SK-N-SH (cell line): ENCODE measurements at regions not wholly inside any gene's neighbourhood (a gene's known extent, or its start where the extent isn't known, plus 50 kb on each side); places are given as distances from the start of the nearest gene placed in this dataset.

Experiments used
- CTCF ChIA-PET: fragments of 300-600, 350-600 bp; formaldehyde crosslinking; extraction: SDS; loops from one replicate; lab custom pipeline; 2021; lab: Yijun Ruan, JAX
- POLR2A ChIA-PET: fragments of 350-600 bp; sonication (Branson Sonifier 250); formaldehyde crosslinking; extraction: SDS; loops from one replicate; lab custom pipeline; 2020; ENCODE audit warnings: antibody characterized with exemption, inconsistent platforms; lab: Yijun Ruan, JAX
- DNase-seq: peaks from one replicate; pipeline ENCODE4 v3.0.0; 2012
- H2AFZ ChIP-seq: fragments of 200-600 bp; sonication (generic); 2 replicates; pipeline ENCODE4 v1.8.1; 2016; ENCODE audit warnings: antibody characterized with exemption, mild to moderate bottlenecking, low read depth
- H3F3A ChIP-seq: fragments of 200-600 bp; sonication (generic); replicated peaks from 2 replicates; pipeline ENCODE3; 2016; ENCODE audit warnings: antibody characterized with exemption, mild to moderate bottlenecking; ENCODE audit not compliant: insufficient read depth
- H3K27ac ChIP-seq, 2 experiments: fragments of 200-500 bp in 1 of 2; fragments of 200-600 bp in 1 of 2; sonication (Bioruptor generic) in 1 of 2; sonication (generic), shearing (Covaris generic) in 1 of 2; 2 replicates each; pipeline versions ENCODE4 v1.5.1 to v1.6.1; 2014 to 2016; ENCODE audit warnings: low read depth in 2 of 2, inconsistent platforms in 1 of 2, low read length in 1 of 2, mild to moderate bottlenecking in 1 of 2, mixed read lengths in 1 of 2
- H3K27me3 ChIP-seq: fragments of 200-600 bp; sonication (generic), shearing (Covaris generic); 2 replicates; pipeline ENCODE4 v1.6.1; 2016; ENCODE audit warnings: mixed run types; ENCODE audit not compliant: insufficient read depth
- H3K36me3 ChIP-seq, 2 experiments: fragments of 200-500 bp in 1 of 2; fragments of 200-600 bp in 1 of 2; sonication (Bioruptor generic) in 1 of 2; sonication (generic) in 1 of 2; replicated peaks in 1 of 2; 2 replicates each; pipeline versions ENCODE3 to v1.5.1; 2014 to 2016; ENCODE audit warnings: low read length in 1 of 2, mild to moderate bottlenecking in 1 of 2; ENCODE audit not compliant: insufficient read depth in 2 of 2, control insufficient read depth in 1 of 2
- H3K4me1 ChIP-seq, 2 experiments: fragments of 200-500 bp in 1 of 2; fragments of 200-600 bp in 1 of 2; sonication (Bioruptor generic) in 1 of 2; sonication (generic), shearing (Covaris generic) in 1 of 2; 2 replicates each; pipeline versions ENCODE4 v1.5.1 to v1.6.1; 2014 to 2016; ENCODE audit warnings: low read depth in 1 of 2, low read length in 1 of 2, mixed run types in 1 of 2; ENCODE audit not compliant: insufficient read depth in 2 of 2, control insufficient read depth in 1 of 2
- H3K4me2 ChIP-seq: fragments of 200-600 bp; sonication (generic), shearing (Covaris generic); 2 replicates; pipeline ENCODE4 v1.6.1; 2017; ENCODE audit warnings: mixed run types
- H3K4me3 ChIP-seq, 2 experiments: fragments of 200-500 bp in 1 of 2; fragments of 200-600 bp in 1 of 2; sonication (Bioruptor generic) in 1 of 2; sonication (generic), shearing (Covaris generic) in 1 of 2; 2 replicates each; pipeline versions ENCODE4 v1.5.1 to v1.8.1; 2014 to 2016; ENCODE audit warnings: low read depth in 2 of 2, inconsistent platforms in 1 of 2, low read length in 1 of 2, mild to moderate bottlenecking in 1 of 2, mixed read lengths in 1 of 2, moderate library complexity in 1 of 2
- H3K79me2 ChIP-seq: fragments of 200-600 bp; sonication (generic); 2 replicates; pipeline ENCODE4 v1.8.1; 2017; ENCODE audit warnings: mild to moderate bottlenecking; ENCODE audit not compliant: insufficient read depth
- H3K9ac ChIP-seq: fragments of 200-600 bp; sonication (generic); 2 replicates; pipeline ENCODE4 v1.6.1; 2017; ENCODE audit warnings: mixed run types
- H3K9me2 ChIP-seq: fragments of 200-600 bp; sonication (generic); 2 replicates; pipeline ENCODE4 v1.6.1; 2017; ENCODE audit warnings: mixed run types
- H3K9me3 ChIP-seq: fragments of 200-600 bp; sonication (generic); 2 replicates; pipeline ENCODE4 v1.6.1; 2017; ENCODE audit warnings: mixed run types, mild to moderate bottlenecking, moderate library complexity
- H4K20me1 ChIP-seq: fragments of 200-600 bp; sonication (generic); 2 replicates; pipeline ENCODE4 v1.6.1; 2017; ENCODE audit warnings: mild to moderate bottlenecking, mixed run types; ENCODE audit not compliant: insufficient read depth
- CHD2 ChIP-seq: fragments of 150-350 bp; IDR thresholded peaks from 2 replicates; pipeline ENCODE4 v1.6.1; 2018; ENCODE audit warnings: low read length; ENCODE audit not compliant: partially characterized antibody
- ELF1 ChIP-seq: IDR thresholded peaks from 2 replicates; pipeline ENCODE4 v1.4.0; 2012
- EP300 ChIP-seq, 2 experiments: IDR thresholded peaks; 2 replicates each; pipeline versions ENCODE4 v1.4.0 to v1.6.1; 2012; ENCODE audit warnings: borderline replicate concordance in 1 of 2, low read depth in 1 of 2, low read length in 1 of 2
- FOXM1 ChIP-seq: IDR thresholded peaks from 2 replicates; pipeline ENCODE4 v1.4.0; 2012; ENCODE audit warnings: low read depth, mild to moderate bottlenecking
- IRF3 ChIP-seq: fragments of 150-350 bp; IDR thresholded peaks from 2 replicates; pipeline ENCODE4 v1.6.1; 2016; ENCODE audit warnings: mild to moderate bottlenecking, low read depth, low read length
- JUND ChIP-seq: IDR thresholded peaks from 2 replicates; pipeline ENCODE4 v1.4.0; 2012
- NRF1 ChIP-seq: IDR thresholded peaks from 2 replicates; pipeline ENCODE4 v1.6.1; 2012; ENCODE audit warnings: low read depth, mild to moderate bottlenecking, low read length
- RAD21 ChIP-seq: IDR thresholded peaks from 2 replicates; pipeline ENCODE4 v1.6.1; 2012; ENCODE audit warnings: mild to moderate bottlenecking, low read length
- RCOR1 ChIP-seq: fragments of 150-350 bp; IDR thresholded peaks from 2 replicates; pipeline ENCODE4 v1.6.1; 2017; ENCODE audit warnings: antibody characterized with exemption, low read length
- SMC3 ChIP-seq: IDR thresholded peaks from 2 replicates; pipeline ENCODE4 v1.6.1; 2012; ENCODE audit warnings: low read depth, low read length, improper control_type of control experiment
- USF2 ChIP-seq: fragments of 150-350 bp; IDR thresholded peaks from 2 replicates; pipeline ENCODE4 v1.6.1; 2017; ENCODE audit warnings: antibody characterized with exemption, low read length, low read depth, borderline replicate concordance
- ZBTB33 ChIP-seq: IDR thresholded peaks from 2 replicates; pipeline ENCODE4 v1.4.0; 2012; ENCODE audit warnings: low read depth, borderline replicate concordance
- WGBS: methylation state at CpG from one replicate; pipeline ENCODE4 v1.1.6; 2017; ENCODE audit warnings: low lambda C conversion rate; 5-methylcytosine and 5-hydroxymethylcytosine counted together

GRCh38 chr21:16180614-16181013, 450.8 kb downstream of the USP25 start:
- WGBS, result 38% methylated on average over 3 of the region's 3 CpGs
- H3K4me1 ChIP-seq, result no peaks in the 10 kb centered on the region
- H3K27me3 ChIP-seq, result no peaks in the 10 kb centered on the region
- no peaks in the 10 kb centered on the region for H3K9me2 ChIP-seq
- no peaks in the 10 kb centered on the region for H3K9me3 ChIP-seq
- H3K4me3 ChIP-seq, result no peak overlapping the region
- H2AFZ ChIP-seq, result no peak overlapping the region
- H3F3A ChIP-seq, result no peaks in the 10 kb centered on the region
- no peak overlapping the region for H3K4me2 ChIP-seq
- H3K36me3 ChIP-seq, result no peaks in the 10 kb centered on the region
- H3K9ac ChIP-seq, result no peak overlapping the region
- H3K79me2 ChIP-seq, result no peaks in the 10 kb centered on the region
- no peak for TF ChIP-seq ELF1
- no peak for TF ChIP-seq NRF1
- TF ChIP-seq JUND, result no peak
- no peak for TF ChIP-seq SMC3
- TF ChIP-seq CHD2, result no peak
- no peak for TF ChIP-seq FOXM1
- TF ChIP-seq IRF3, result no peak
- no peak for TF ChIP-seq EP300 (IDR thresholded peaks at IDR 0.05; ENCODE audit: borderline replicate concordance in 1 of 2, low read depth in 1 of 2, low read length in 1 of 2)
- no peak for TF ChIP-seq ZBTB33
- no peaks in the 10 kb centered on the region for H4K20me1 ChIP-seq
- ChIA-PET POLR2A (no interaction called here), CTCF (interaction anchor here (1.0 kb wide), 1 partner anchor 14 kb away, joined by 3 read pairs; no protein-coding TSS in a partner anchor)
- H3K27ac ChIP-seq, result no peak overlapping the region
- no peak for DNase-seq

GRCh38 chr21:16181018-16181417, 451.2 kb downstream of the USP25 start:
- DNase-seq, result no peak
- no peaks in the 10 kb centered on the region for H4K20me1 ChIP-seq
- H3K36me3 ChIP-seq, result no peaks in the 10 kb centered on the region
- H3K4me3 ChIP-seq, result no peak overlapping the region
- POLR2A ChIA-PET, result no interaction called here
- no peak overlapping the region for H3K4me2 ChIP-seq
- H3K79me2 ChIP-seq, result no peaks in the 10 kb centered on the region
- H3F3A ChIP-seq, result no peaks in the 10 kb centered on the region
- TF ChIP-seq RAD21, result no peak
- no peak for TF ChIP-seq USF2
- no peak for TF ChIP-seq RCOR1
- CTCF ChIA-PET, result no interaction called here
- no peaks in the 10 kb centered on the region for H3K27me3 ChIP-seq
- H3K9me2 ChIP-seq, result no peaks in the 10 kb centered on the region
- H2AFZ ChIP-seq, result no peak overlapping the region
- H3K4me1 ChIP-seq, result no peaks in the 10 kb centered on the region
- H3K9ac ChIP-seq, result no peak overlapping the region
- H3K27ac ChIP-seq, result no peak overlapping the region
- H3K9me3 ChIP-seq, result no peaks in the 10 kb centered on the region
- 58% methylated on average over 3 of the region's 3 CpGs for WGBS
